Activated effector memory CD4-positive, alpha-beta T cell treated with anti-CD3 and anti-CD28 coated beads, Interleukin-2, amount 50 U/mL, for 16 hours (primary cell): ENCODE measurements at regions not wholly inside any gene's neighbourhood (a gene's known extent, or its start where the extent isn't known, plus 50 kb on each side); places are given as distances from the start of the nearest gene placed in this dataset.
"Not testable (repeated sequence)": the region's sequence is repeated elsewhere in the genome, so short reads cannot be mapped to it uniquely, and the experiment has no call there.

Experiments
- DNase-seq: peaks from one replicate; pipeline ENCODE4 v3.0.0-alpha.2; 2020

DNA sequence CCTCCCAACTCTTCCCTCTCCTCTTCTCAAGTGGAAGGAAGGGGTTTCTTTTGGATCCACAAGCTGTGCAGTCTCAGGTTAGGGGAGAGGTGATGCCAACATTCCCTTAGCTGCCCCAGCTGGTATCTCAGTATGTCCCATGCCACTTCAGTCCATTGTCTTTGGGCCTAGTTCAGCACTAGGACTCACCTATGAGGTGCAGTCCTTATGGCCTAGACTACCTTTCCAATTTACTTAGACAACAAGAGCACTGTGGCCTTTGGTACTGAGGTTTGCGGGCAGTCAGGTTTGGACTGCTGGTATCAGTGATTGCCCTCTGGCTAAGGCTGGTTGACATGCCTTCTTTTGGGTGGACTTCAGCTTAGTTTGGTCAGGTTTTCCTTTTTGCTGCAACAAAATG is 159.9 kb downstream of the POTEH start:
- DNase-seq = not testable (repeated sequence)

DNA sequence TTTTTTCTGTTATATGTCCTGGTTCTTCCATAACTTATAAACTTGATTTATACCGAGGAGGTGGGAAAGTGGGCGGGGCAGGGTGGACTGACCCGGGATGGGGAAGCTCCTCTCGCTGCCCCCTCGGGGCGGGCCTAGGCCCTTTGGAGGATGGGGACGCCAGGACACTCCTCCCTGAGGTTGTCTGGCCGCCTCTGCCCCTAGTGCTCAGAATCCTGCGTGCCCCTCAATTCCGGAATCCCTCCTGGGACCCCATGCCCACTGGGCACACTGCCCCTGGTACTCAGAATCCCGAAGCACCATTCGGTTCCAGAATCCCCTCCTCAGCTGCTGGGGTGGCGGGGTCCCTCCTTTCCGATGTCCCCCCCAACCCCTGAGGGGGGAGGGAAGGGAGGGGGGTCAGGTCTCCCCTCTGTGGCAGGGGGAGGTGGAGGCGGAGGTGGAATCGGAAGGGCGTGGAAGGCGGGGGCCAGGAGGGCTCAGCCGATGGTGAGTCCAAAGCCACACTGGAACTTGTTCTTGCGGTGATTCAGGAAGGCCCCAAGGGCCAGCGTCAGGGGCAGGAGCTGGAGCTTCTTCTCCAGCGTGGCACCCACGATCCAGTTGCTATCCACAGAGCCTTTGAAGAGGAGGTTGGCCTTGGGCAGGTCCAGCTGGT is 164.0 kb downstream of the POTEH start:
- peak; percentile 59 for DNase-seq

- peak; percentile 64 for DNase-seq
Observed at GRCh38 chr22:15854421-15854820, 164.6 kb downstream of the POTEH start.

- peak; percentile 53 for DNase-seq
Observed at GRCh38 chr22:15854978-15855377, 165.2 kb downstream of the POTEH start.

DNA sequence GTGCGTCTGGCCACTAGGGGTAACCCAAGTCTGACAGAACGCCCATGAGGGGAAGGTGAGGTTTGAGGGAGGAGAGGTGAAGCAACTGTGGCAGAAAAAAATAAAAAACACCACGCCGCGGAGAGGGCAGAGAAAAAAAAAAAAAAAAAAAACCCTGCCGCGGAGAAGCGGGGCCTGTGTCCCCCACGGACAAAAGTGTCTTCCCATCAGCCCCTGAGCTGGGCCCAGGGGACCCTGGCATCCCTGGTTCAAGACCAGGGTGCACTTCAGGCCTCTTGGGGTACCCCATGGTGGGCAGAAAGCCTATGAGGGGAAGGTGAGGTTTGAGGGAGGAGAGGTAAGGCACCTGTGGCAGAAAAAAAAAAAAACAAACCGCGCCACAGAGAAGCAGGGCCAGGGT is 191.1 kb downstream of the POTEH start:
- DNase-seq = not testable (repeated sequence)

GRCh38 chr22:15904326-15904725 is 214.5 kb downstream of the POTEH start:
- peak; percentile 9 for DNase-seq

GRCh38 chr22:15911704-15912103 is 221.9 kb downstream of the POTEH start:
- DNase-seq = not testable (repeated sequence)

- DNase-seq = not testable (repeated sequence)
Observed at GRCh38 chr22:15919120-15919519, 229.3 kb downstream of the POTEH start.

- not testable (repeated sequence) for DNase-seq
Observed at GRCh38 chr22:15920941-15921340, 231.1 kb downstream of the POTEH start.

DNA sequence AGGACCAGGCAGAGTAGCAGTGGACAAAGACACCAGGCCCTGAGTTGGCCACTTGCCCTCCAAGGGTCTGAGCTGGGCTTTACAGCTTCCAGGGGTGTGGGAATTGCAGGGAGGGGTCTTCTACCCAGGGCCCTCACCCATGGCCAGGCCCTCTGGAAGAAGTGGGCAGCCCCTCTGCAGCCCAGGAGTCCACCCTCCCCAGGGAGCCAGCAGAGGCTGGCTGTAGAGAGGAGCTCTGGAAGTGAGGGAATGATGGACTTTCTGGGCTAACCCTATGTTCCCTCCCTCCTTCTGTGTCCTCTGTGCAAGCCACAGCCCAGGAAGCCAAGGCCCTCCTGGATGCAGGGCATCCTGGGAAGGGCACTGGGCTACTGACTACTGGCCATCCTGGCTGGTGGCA is 232.3 kb downstream of the POTEH start:
- DNase-seq = not testable (repeated sequence)

DNA sequence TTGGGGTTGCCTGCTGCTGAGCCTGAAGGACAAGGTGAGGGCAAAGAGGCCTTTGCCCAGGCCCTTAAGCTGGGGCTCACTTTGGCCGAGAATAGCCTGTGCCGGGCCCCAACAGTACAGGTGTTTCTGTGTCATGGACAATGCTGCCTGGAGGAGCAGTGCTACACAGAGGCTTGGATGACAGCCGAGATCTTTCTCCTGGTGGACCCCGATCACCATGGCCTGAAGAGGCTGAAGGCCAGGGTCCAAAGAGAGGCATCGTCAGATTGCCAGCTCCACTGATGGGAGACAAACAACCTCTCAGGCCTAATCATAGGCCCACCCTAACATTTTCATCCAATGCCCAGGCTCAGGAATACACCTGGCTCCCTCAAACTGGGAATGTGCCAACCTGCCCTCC is 232.8 kb downstream of the POTEH start:
- not testable (repeated sequence) for DNase-seq

GRCh38 chr22:15924820-15925219 is 235.0 kb downstream of the POTEH start:
- DNase-seq = not testable (repeated sequence)

- not testable (repeated sequence) for DNase-seq
Observed at GRCh38 chr22:15927172-15927571, 237.3 kb downstream of the POTEH start.
